ENCODE measurements at regions not wholly inside any gene's neighbourhood (a gene's known extent, or its start where the extent isn't known, plus 50 kb on each side); places are given as distances from the start of the nearest gene placed in this dataset.

DNA sequence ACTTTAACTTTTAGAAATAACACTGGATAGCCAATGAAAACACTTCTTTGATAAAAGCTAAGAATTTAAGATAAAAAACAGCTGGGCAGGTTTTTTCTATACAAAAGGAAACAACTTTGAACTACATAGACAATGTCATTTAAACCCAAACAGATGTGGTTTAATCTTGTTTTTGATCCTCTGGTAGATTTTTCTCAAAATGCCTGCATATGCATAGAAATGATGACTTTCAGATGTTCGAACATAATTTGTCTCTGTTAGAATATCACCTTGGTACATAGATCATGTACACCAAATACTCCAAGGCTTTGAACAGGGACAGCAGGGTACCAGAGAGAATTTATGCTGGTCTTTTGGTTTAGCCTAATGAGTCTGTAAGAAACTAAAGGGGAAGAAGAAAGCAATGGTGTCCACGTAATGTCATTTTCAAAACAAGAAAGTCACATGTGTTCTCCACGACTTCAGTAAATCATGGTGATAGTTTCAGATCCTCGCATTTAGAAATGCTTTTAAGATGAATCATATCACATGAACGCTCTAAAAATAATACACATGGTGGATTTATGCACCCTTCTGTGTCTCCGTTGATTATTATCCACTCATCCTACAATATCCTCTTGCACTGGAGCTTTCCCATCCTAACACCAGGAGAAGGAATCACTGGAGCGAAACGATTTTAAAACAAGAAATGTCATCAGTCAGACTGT, 160.1 kb upstream of the PDZRN3 start:
- Histone ChIP-seq H3K27ac (ENCODE audit: low read length) (no peak overlapping the region), H3K9me3 (ENCODE audit: control insufficient read depth, low read depth, low read length) (no peaks in the 10 kb centered on the region), H3K4me3 (ENCODE audit: low read length) (no peak overlapping the region), H3K36me3 (ENCODE audit: control insufficient read depth, low read depth, low read length) (no peaks in the 10 kb centered on the region), H3K4me1 (ENCODE audit: control insufficient read depth, low read depth, low read length) (no peaks in the 10 kb centered on the region), H3K9ac (ENCODE audit: low read length) (no peak overlapping the region), H3K27me3 (ENCODE audit: control insufficient read depth, insufficient read depth, low read length) (no peaks in the 10 kb centered on the region)

DNA sequence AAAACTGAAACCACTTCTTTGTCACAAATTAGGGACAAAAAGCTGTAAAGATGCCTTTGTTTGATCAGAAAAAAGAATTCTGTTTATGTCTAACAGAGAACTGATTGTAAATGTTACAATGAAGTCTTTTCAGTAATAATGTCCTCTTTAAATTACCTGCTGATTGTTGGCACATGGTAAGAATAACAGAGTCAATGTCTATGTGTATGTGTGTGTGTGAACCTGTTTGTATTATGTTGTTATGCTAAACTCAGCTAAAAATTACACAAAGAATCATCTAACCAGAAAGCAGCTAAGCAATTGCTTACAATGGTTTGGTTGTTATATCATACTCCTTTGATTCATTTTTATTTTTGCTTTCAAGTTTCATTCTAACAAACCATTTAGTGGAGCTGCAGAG, 159.1 kb upstream of the PDZRN3 start:
- H3K4me3 ChIP-seq (ENCODE audit: low read length) = no peak overlapping the region
- no peak overlapping the region for H3K9ac ChIP-seq (ENCODE audit: low read length)

GRCh38 chr3:73781541-73781940, 156.8 kb upstream of the PDZRN3 start:
- no peak overlapping the region for H3K27ac ChIP-seq (ENCODE audit: low read length)
- H3K4me1 ChIP-seq (ENCODE audit: control insufficient read depth, low read depth, low read length) = no peaks in the 10 kb centered on the region
- no peak overlapping the region for H3K4me3 ChIP-seq (ENCODE audit: low read length)
- H3K27me3 ChIP-seq (ENCODE audit: control insufficient read depth, insufficient read depth, low read length) = no peaks in the 10 kb centered on the region
- H3K36me3 ChIP-seq (ENCODE audit: control insufficient read depth, low read depth, low read length) = no peaks in the 10 kb centered on the region
- no peak overlapping the region for H3K9ac ChIP-seq (ENCODE audit: low read length)
- no peaks in the 10 kb centered on the region for H3K9me3 ChIP-seq (ENCODE audit: control insufficient read depth, low read depth, low read length)

More for the DNA sequence above, 159.1 kb upstream of the PDZRN3 start:
- H3K9me3 ChIP-seq (ENCODE audit: control insufficient read depth, low read depth, low read length) = no peaks in the 10 kb centered on the region
- H3K36me3 ChIP-seq (ENCODE audit: control insufficient read depth, low read depth, low read length) = no peaks in the 10 kb centered on the region
- no peaks in the 10 kb centered on the region for H3K4me1 ChIP-seq (ENCODE audit: control insufficient read depth, low read depth, low read length)
- no peaks in the 10 kb centered on the region for H3K27me3 ChIP-seq (ENCODE audit: control insufficient read depth, insufficient read depth, low read length)
- no peak overlapping the region for H3K27ac ChIP-seq (ENCODE audit: low read length)

GRCh38 chr3:73774645-73775044, 149.9 kb upstream of the PDZRN3 start:
- Histone ChIP-seq H3K27ac (ENCODE audit: low read length) (no peak overlapping the region), H3K36me3 (ENCODE audit: control insufficient read depth, low read depth, low read length) (no peaks in the 10 kb centered on the region), H3K4me1 (ENCODE audit: control insufficient read depth, low read depth, low read length) (no peaks in the 10 kb centered on the region), H3K4me3 (ENCODE audit: low read length) (no peak overlapping the region), H3K9me3 (ENCODE audit: control insufficient read depth, low read depth, low read length) (no peaks in the 10 kb centered on the region), H3K9ac (ENCODE audit: low read length) (no peak overlapping the region), H3K27me3 (ENCODE audit: control insufficient read depth, insufficient read depth, low read length) (no peaks in the 10 kb centered on the region)

DNA sequence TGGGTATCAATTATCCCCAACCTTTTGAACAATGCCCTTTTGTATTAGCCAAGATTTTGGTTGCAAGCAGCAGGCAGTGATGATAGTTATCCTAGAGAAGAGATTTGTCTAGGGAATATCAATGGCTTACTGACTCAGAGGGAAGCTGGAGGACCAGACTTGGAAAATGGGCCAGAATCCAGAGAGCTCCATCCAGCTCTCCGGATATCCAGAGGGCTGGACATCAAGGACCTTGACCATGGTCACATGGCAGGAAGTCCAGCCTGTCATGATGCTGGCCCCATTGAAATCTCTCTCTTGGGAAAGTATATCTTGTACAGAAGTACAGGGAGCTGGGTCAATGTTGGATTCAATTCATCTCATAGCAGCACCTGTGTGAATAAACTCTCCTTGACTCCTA, 148.5 kb upstream of the PDZRN3 start:
- Histone ChIP-seq H3K9me3 (ENCODE audit: control insufficient read depth, low read depth, low read length) (no peaks in the 10 kb centered on the region), H3K9ac (ENCODE audit: low read length) (no peak overlapping the region), H3K36me3 (ENCODE audit: control insufficient read depth, low read depth, low read length) (no peaks in the 10 kb centered on the region), H3K4me3 (ENCODE audit: low read length) (no peak overlapping the region), H3K4me1 (ENCODE audit: control insufficient read depth, low read depth, low read length) (peaks cover 4% of the 10 kb centered on the region), H3K27ac (ENCODE audit: low read length) (no peak overlapping the region), H3K27me3 (ENCODE audit: control insufficient read depth, insufficient read depth, low read length) (no peaks in the 10 kb centered on the region)

- Histone ChIP-seq H3K27me3 (ENCODE audit: control insufficient read depth, insufficient read depth, low read length) (no peaks in the 10 kb centered on the region), H3K9ac (ENCODE audit: low read length) (no peak overlapping the region), H3K4me1 (ENCODE audit: control insufficient read depth, low read depth, low read length) (peaks cover 4% of the 10 kb centered on the region), H3K36me3 (ENCODE audit: control insufficient read depth, low read depth, low read length) (no peaks in the 10 kb centered on the region), H3K4me3 (ENCODE audit: low read length) (no peak overlapping the region), H3K27ac (ENCODE audit: low read length) (no peak overlapping the region), H3K9me3 (ENCODE audit: control insufficient read depth, low read depth, low read length) (no peaks in the 10 kb centered on the region)
Measured at GRCh38 chr3:73772076-73772886, 147.5 kb upstream of the PDZRN3 start.

GRCh38 chr3:73768524-73769308, 144.0 kb upstream of the PDZRN3 start:
- no peak overlapping the region for H3K27ac ChIP-seq (ENCODE audit: low read length)
- H3K36me3 ChIP-seq (ENCODE audit: control insufficient read depth, low read depth, low read length) = no peaks in the 10 kb centered on the region
- H3K9me3 ChIP-seq (ENCODE audit: control insufficient read depth, low read depth, low read length) = no peaks in the 10 kb centered on the region
- no peaks in the 10 kb centered on the region for H3K27me3 ChIP-seq (ENCODE audit: control insufficient read depth, insufficient read depth, low read length)
- no peak overlapping the region for H3K4me3 ChIP-seq (ENCODE audit: low read length)
- peaks cover 19% of the 10 kb centered on the region for H3K4me1 ChIP-seq (ENCODE audit: control insufficient read depth, low read depth, low read length)
- no peak overlapping the region for H3K9ac ChIP-seq (ENCODE audit: low read length)

GRCh38 chr3:73766599-73767381, 142.0 kb upstream of the PDZRN3 start:
- Histone ChIP-seq H3K9ac (ENCODE audit: low read length) (no peak overlapping the region), H3K27me3 (ENCODE audit: control insufficient read depth, insufficient read depth, low read length) (no peaks in the 10 kb centered on the region), H3K9me3 (ENCODE audit: control insufficient read depth, low read depth, low read length) (no peaks in the 10 kb centered on the region), H3K36me3 (ENCODE audit: control insufficient read depth, low read depth, low read length) (no peaks in the 10 kb centered on the region), H3K4me1 (ENCODE audit: control insufficient read depth, low read depth, low read length) (peaks cover 35% of the 10 kb centered on the region), H3K4me3 (ENCODE audit: low read length) (no peak overlapping the region), H3K27ac (ENCODE audit: low read length) (no peak overlapping the region)

DNA sequence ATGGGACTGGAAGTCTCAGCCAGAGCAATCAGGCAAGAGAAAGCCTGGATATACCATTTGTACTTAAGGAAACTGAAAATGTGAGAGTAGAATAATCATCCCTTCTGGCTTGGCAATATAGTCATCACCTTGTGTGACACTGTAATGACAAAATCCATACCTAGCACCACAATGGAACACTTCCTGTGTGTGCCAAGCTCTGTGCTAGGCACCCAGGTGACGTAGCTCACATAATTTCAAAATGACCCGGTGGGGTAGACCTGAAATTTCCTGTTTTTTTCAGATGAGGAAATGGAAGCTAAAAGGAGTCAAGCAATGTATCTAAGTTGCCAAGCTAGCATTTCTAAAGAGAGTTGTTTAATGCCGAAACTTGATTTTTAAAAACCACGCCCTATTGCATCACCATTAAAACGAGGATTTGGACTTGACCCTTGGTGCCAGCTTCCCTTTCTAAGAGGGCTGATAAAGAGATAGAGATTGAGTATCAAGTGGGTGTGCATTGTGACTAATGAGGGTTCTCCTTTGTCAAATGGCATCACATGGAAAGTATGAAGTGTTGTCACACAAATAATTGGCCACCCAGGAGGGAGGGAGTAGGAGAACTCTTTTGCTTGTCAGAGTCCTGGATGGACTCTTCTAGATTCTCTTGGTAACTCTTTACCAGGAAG, 141.3 kb upstream of the PDZRN3 start:
- H3K4me3 ChIP-seq (ENCODE audit: low read length) = no peak overlapping the region
- no peak overlapping the region for H3K27ac ChIP-seq (ENCODE audit: low read length)

GRCh38 chr3:73762855-73763254, 138.1 kb upstream of the PDZRN3 start:
- Histone ChIP-seq H3K9ac (ENCODE audit: low read length) (peak overlapping the region; percentile 41), H3K27ac (ENCODE audit: low read length) (peak overlapping the region; percentile 84), H3K36me3 (ENCODE audit: control insufficient read depth, low read depth, low read length) (no peaks in the 10 kb centered on the region), H3K4me1 (ENCODE audit: control insufficient read depth, low read depth, low read length) (peaks cover 39% of the 10 kb centered on the region), H3K27me3 (ENCODE audit: control insufficient read depth, insufficient read depth, low read length) (no peaks in the 10 kb centered on the region), H3K4me3 (ENCODE audit: low read length) (peak overlapping the region; percentile 21), H3K9me3 (ENCODE audit: control insufficient read depth, low read depth, low read length) (no peaks in the 10 kb centered on the region)

More for the DNA sequence above, 141.3 kb upstream of the PDZRN3 start:
- Histone ChIP-seq H3K9me3 (ENCODE audit: control insufficient read depth, low read depth, low read length) (no peaks in the 10 kb centered on the region), H3K4me1 (ENCODE audit: control insufficient read depth, low read depth, low read length) (peaks cover 35% of the 10 kb centered on the region), H3K36me3 (ENCODE audit: control insufficient read depth, low read depth, low read length) (no peaks in the 10 kb centered on the region), H3K27me3 (ENCODE audit: control insufficient read depth, insufficient read depth, low read length) (no peaks in the 10 kb centered on the region), H3K9ac (ENCODE audit: low read length) (no peak overlapping the region)

Measured in iPS-18a (cell line).